HEK293T (cell line): ENCODE measurements at regions not wholly inside any gene's neighbourhood (a gene's known extent, or its start where the extent isn't known, plus 50 kb on each side); places are given as distances from the start of the nearest gene placed in this dataset.

ENCODE experiments used
- ARNT ChIP-seq: fragments of 450-650 bp; IDR thresholded peaks from 2 replicates; pipeline ENCODE4 v1.6.1; 2017; ENCODE audit warnings: mild to moderate bottlenecking
- BHLHE40 ChIP-seq: fragments of 450-650 bp; IDR thresholded peaks from 2 replicates; pipeline ENCODE4 v1.6.1; 2016; ENCODE audit warnings: mild to moderate bottlenecking, moderate library complexity, borderline replicate concordance
- FOXM1 ChIP-seq: fragments of 450-650 bp; IDR thresholded peaks from 2 replicates; pipeline ENCODE4 v1.6.1; 2017; ENCODE audit warnings: mild to moderate bottlenecking, borderline replicate concordance
- NFRKB ChIP-seq: fragments of 450-650 bp; IDR thresholded peaks from 2 replicates; pipeline ENCODE4 v1.6.1; 2016; ENCODE audit warnings: mild to moderate bottlenecking, moderate library complexity
- PKNOX1 ChIP-seq: fragments of 450-650 bp; IDR thresholded peaks from 2 replicates; pipeline ENCODE4 v1.6.1; 2016
- SP1 ChIP-seq: fragments of 450-650 bp; IDR thresholded peaks from 2 replicates; pipeline ENCODE4 v1.6.1; 2017
- SUZ12 ChIP-seq: fragments of 450-650 bp; IDR thresholded peaks from 2 replicates; pipeline ENCODE4 v1.6.1; 2016; ENCODE audit warnings: mild to moderate bottlenecking
- TARDBP ChIP-seq: fragments of 450-650 bp; IDR thresholded peaks from 2 replicates; pipeline ENCODE4 v1.6.1; 2016
- ZNF384 ChIP-seq: fragments of 450-650 bp; IDR thresholded peaks from 2 replicates; pipeline ENCODE4 v1.6.1; 2016

GRCh38 chr14:30084811-30085210 lies 157.2 kb upstream of the PRKD1 start:
- TF ChIP-seq SP1 (no peak), NFRKB (no peak), SUZ12 (no peak), BHLHE40 (no peak), PKNOX1 (no peak), ARNT (no peak), TARDBP (no peak), ZNF384 (no peak), FOXM1 (no peak)
